GM20431 (cell line): ENCODE measurements at regions not wholly inside any gene's neighbourhood (a gene's known extent, or its start where the extent isn't known, plus 50 kb on each side); places are given as distances from the start of the nearest gene placed in this dataset.

Experiments
- in situ Hi-C: fragments of 300-500 bp; cut with MseI, MboI; formaldehyde crosslinking; loops from one replicate; pipeline ENCODE4 v1.15.0; 2020; ENCODE audit warnings: low sequenced_read_pairs; ENCODE audit not compliant: unreplicated experiment

DNA sequence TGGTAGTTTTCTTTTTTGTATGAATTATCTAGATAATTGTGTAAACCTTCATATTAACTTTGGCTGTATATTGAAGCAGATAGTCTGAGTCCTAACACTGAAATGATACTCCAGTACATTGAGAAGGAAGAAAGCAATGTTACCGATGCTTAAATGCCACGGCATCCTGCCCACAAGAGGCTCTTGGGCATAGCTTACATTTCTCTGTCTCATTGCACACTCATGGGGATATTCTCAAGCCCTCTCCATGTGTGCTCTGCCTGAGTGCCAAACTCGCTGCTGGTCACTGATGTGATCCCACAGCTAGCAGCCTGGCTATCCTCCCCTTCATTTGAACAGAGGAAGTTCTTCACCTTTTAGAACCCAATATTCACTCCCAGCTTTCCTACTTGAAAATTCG is 179.4 kb downstream of the TGFB2 start:
- in situ Hi-C loops = loop anchor here (25.0 kb wide), 1 partner anchor 162 kb away; no protein-coding TSS in a partner anchor

DNA sequence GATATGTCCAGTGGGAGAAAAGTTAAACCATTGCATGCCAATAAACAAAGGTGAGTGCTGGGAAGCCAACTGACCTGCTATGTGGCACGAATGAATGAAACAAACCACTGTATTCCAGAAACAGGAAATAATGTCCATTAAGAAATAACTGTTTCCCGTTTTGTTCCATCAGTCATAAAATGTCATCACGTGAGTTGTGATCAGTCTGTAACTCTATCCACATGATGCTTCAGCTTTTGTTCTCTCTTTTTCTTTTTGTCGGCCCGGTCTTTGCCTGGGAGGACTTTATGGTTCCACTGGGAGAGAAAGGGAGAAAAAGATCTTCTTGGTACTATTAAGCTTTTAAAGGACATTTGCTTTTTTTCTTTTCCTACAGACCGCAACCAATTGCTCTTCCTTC is 179.9 kb downstream of the TGFB2 start:
- in situ Hi-C loops = no loop called here

DNA sequence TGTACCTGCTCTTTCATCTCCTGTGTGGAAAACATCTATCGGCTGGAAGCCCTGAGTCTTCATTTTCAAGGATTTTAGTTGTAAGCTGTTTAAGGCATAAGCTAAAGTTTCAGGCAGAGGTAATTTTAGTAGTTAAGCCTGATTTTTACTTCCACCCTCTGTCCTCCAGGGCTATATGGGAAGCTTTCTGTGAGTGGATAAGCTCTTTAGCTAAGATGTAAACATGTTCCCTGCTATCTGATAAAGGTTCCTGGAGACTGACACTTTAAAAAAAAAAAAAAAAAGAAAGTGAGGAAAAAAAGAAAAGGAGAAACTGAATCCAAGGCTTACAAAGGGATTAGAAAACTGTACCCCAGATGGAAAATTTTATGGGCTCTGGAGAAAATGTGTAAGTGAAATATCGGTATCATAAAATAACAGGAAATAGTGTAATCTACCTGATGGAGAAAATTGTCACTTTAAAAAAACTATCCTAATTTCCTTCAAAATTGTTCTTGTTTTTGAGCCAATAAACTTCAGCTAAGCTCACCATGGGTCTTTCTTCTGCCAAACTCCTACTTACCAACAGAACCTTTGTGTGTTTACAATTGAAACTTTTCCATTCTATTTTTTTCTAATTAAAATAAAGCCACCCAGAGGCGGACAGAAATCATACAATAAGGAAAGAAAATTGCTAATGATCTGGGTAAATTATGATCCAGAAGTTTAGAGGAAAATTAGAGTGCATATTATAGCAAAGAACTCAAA is 180.5 kb downstream of the TGFB2 start:
- in situ Hi-C loops = no loop called here

DNA sequence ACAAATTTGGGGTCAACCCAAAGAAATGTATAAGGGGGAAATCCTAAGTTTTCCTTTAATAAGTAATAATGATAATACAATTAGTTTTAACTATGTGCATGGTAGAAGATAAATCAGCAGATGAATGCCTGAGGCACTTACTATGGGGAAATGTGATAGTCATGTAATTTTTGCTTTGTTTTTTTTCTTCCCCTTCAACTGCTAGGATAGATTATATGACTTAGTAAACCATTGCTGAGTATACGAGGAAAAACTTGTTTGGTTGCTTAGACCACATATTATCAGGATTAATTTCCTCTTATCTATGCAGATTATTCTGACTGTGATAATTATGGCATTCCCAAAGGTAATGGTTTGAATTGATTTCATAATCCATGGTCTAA is 181.1 kb downstream of the TGFB2 start:
- in situ Hi-C loops = no loop called here

DNA sequence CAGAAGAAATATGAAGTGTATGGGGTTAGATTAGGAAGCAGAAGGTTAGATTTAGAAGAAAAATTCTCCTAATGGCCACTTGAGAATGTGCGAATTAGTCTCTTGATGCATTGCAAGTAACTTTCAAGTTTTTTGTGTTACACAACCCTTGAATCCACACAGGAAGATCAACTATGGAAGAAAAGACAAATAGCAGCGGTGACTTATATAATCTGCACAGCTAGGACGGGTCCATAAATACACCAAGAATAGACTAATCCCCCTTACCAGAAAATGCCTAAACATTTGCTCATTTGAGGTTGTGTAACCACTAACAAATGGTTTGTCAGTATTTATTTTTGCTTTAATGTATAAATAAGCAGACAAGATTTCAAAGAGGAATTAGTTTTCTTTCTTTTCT is 182.6 kb downstream of the TGFB2 start:
- in situ Hi-C loops = no loop called here

DNA sequence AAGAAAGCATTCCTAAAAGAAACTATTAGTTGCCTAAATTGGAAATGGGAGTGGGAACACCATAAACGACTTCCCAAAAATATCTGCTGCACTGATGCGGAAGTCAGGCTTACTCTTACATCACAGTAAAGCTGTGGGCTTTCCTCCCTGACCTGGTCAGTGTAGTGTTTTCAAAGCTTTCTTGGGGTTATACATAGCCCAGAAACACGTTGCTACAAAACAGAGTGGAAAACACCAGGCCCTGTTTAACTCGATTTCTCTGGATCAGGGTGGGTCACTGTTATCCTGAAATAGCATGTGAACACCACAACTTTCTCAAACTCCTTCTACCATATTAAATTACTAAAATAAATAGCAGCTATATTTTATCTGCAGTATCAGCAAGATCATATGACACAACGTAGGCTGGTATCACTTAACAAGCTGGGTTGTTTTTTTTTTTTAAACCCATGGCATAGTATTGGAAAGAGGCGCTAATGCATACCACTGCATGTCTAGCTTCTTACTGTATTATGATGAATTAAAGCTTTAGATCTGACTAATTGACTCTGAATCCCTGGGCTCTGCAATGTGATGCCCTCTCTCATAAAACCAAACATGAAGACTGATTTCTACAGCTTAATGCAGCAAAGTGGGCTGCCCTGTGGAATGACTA is 184.6 kb downstream of the TGFB2 start:
- in situ Hi-C loops = no loop called here

DNA sequence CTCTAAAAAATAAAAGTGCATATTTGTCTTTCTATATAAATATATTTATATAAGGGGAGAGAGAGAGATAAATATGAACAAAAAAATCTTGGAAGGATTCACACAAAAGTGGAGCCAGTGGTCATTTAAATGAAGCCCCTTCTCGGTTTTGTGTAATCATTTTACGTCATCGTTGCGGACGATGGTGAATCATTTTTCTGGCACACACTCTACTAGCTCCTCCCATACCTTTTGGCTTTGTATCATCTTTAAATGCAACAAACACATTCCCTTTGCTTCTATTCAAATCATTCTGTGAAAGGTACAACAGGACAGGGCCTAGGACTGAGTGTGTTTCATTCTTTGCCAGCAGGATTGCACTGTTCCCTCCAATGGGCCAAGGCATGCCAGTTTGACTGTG is 186.8 kb downstream of the TGFB2 start:
- in situ Hi-C loops = no loop called here

DNA sequence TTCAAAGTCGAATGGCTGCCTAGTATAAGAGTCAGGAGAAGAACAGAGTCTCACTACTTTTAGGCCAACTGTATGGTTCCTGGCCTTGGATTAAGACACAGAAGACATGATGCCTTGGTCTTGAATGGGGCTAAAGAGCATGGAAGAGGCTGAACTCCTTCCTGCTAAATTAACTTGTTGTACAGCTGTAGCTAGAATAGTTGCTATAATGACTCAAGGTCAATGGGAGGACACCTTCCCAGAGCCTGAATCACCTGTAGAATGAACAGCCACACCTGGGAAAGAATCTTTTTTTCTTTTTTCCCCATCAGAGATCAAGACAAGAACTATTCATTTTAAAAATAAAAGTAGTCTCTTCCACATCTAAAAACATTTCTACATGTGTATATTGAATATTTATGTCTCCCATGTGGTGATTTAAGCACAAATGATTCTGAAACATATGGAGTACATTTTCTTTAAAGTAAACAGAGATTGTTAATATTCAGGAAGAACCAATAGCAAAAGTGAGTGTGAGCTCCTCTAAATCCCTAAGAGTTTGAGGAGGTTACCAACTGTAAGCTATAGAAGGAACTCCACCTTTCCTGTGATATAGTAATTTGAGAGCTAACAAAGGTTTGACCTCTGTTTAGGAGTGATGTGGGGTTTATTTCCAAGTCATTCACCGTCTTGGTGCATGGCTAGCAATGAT is 191.3 kb downstream of the TGFB2 start:
- in situ Hi-C loops = no loop called here

DNA sequence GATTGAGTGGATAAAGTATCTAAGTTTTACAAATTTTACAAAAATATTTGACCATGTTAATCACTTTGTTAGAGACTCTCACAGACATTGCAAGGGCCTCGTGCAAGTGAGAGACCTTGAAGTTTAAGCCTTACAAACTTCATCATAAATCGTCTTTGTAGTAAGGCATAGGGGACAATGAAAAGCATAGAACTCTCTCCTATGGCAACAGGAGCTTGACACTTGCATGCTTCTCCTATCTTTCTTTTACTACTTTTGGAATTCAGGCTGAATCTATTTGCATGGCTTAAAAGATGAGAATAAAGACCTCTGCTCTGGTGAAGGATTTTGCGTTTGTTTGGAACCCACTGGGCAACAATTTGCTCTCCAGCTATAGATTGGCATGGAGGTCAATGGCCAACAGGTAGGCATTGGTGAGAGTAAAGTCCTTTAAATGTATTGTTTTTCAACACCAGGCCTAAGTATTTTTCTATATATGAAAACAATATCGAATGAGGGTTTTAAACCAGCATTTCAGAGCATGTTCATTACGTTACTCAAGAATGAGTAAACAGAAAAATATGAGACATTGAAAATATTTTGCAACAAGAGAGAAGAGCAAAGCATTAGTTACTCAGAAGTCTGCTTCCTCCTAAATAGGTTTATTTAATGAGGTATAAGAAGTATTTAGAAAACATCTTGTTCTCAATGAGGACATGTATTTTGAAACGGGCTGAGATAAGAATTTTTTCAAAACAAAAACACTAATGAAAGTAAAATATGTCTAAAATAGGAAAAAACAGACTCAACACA is 192.2 kb downstream of the TGFB2 start:
- in situ Hi-C loops = no loop called here

DNA sequence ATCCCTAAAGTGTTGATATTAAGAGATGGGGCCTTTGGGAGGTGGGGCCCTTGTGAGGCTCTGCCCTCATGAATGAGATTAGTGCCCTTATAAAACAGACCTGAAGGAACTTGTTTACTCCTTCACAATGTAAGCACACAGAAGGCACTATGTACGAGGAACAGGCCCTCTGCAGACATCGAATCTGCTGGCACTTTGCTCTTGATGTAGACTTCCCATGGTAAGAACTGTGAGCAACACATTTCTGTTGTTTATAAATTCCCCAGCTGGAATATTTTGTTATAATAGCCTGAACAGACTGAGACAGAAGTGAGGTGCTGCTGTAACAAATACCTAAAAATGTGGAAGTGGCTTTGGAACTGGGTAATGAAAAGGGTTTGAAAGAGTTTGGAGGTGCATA is 193.2 kb downstream of the TGFB2 start:
- in situ Hi-C loops = no loop called here

DNA sequence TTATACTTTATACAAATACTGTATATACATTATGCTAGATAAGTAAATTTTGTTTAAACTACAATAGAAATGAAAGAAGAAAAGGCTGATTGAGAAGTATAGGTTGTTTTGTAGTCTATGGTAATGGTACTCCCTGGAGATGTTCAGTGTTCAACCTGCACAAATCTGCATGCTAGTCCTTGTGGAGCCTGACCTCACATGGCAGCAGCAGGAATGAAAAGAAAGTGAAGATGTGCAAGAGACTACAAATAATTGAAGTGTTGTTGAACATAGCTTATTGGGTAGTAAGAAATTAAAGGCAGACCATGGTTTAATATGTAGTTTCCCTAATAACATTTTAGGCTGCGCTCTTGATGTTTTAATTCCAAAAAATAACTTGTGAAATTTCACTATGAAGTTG is 201.2 kb downstream of the TGFB2 start:
- in situ Hi-C loops = no loop called here

DNA sequence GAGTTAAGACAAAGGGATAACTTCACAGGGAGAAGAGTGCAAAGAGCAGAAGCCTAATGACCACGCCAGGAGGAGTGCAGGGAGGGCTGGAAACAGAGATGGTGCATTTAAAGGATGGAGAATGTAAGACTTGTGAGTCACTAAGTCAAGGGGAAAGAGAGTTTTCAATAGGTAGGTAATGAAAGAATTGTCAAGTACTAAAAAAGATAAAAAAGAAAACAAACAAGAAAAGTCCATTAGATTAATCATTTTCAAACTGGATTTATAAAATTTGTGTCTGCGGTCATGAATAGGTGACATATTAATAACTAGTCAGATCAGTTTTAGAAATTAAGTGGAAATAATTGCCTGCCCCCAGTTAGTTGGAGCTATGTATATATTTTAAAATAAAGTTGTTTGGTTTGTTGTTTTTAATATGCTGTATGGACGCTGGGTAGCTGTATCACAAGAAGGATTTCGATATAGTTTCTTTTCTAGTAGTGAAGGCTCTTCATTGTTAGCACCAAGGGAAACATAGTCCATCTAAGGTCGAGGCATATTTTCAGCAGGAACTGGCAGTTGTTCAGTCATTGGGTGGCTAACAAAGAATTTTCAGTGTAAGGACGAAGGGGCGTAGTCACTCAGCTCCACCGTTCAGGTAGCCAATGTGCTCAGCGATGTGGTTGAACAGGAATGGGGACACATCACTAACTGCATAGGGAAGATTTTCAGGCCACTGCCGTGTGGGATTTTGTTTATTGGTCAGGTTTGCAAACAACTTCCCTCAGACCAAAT is 203.0 kb downstream of the TGFB2 start:
- in situ Hi-C loops = no loop called here

DNA sequence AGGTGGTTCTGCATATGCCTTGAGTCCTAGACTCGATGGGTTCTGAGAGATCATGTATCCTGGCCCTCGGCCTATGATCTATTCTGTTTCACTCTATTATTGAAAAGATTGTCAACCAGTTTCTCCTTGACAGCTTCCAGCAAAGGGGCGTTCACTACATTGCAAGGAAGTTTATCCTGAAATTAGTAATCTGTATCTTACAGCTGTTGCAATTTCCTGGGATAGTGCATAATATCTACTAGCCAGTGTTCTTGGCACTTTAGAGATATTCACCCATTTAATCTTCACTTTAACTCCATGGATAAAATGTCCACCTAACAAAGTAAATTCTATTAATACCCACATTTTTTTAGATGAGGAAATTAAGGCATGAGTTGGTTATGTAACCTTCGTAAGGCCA is 203.6 kb downstream of the TGFB2 start:
- in situ Hi-C loops = no loop called here

DNA sequence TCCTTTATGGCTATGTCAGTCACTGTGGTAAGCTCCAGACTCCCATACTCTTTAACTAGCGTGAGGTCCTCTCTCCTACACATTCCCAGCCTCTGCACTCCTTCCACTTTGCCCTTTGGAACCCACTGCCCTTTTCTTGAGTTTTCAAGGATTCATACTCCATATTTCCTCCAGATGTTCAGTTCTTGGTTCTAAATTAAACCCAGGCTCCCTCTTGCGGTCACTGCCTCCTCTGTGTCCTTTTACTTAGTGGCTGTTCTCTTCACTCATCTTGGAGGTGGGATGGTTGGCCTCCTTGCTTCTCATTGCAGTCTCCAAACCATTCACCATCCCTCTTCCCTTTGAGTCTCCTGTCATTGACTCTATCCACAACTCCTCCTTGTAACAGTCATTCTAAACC is 208.1 kb downstream of the TGFB2 start:
- in situ Hi-C loops = no loop called here

DNA sequence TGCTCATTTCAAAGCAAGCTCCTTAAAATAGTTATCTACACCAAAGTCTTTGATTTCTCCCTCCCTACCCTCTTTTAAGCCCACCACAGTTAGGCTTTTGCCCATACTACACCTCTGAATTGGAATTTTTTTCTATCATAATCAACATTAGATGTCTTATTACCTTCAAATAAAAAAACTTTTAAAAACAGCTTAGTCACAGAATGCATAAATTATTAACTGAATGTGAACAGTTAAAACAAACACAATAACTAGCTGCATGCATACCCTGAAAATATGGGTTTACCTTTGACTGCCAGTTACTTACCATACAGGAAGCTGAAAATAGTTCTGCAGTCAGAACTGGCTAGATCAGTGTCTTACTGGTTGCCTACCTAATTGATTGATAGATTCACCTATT is 210.9 kb downstream of the TGFB2 start:
- in situ Hi-C loops = no loop called here

DNA sequence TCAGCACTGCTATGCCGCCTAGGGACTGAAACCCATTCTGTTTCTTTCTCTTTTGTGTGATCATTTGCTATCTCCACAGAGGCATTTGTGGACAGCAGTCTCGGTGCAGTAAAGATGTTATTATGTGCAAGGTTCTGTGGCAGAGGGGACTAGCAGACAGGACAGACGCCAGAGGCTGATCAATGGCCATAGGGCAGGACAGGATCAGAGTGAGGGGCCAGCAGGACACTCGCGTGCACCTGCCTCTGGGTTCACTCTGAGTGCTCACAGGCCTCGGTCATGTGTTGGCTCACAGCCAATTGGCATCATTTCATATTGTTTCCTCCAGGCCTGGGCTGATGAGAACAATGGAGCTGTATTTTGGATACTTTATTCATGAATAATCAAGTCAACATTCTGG is 212.6 kb downstream of the TGFB2 start:
- in situ Hi-C loops = no loop called here

DNA sequence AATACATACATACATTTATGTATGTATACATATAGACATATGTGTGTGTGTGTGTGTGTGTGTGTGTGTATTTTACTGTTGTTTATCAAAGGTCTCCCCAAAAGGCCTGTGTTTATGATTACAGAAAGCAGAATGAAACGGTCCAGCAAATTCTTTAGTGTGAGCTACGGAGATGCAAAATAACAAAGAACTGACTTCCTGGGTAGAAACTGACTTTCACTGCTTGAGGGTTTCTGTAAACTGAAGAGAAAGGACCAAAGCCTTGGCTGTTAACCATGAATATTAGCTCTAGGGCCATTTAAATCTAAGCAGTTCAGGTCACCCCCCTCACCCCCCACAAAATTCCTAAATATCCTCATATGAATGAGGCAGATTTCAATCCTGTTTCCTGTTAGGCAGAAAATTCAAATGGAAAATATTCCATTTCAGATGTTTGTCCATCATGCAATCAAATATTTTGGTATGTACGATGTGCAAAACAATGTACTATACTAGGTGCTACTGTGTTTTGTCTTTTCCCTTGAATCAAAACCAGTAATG is 213.2 kb downstream of the TGFB2 start:
- in situ Hi-C loops = no loop called here

DNA sequence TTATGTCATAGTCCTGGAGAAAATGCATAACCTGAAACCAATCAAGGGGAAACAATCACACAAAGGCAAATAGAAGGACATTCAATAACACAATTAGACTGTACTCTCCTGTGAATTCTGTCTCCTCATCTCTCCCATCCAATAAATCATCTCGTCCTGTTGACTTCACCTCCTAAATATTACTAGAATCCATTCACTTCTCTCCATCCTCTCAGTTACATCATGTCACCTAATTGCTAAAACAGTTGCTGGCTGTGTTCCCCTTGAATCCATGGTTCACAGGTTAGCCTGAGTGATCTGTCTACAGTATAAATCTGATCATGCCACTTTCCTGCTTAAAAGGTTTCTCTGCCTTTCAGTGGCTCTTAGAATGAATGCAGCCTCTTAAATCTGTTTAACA is 220.2 kb downstream of the TGFB2 start:
- in situ Hi-C loops = no loop called here

DNA sequence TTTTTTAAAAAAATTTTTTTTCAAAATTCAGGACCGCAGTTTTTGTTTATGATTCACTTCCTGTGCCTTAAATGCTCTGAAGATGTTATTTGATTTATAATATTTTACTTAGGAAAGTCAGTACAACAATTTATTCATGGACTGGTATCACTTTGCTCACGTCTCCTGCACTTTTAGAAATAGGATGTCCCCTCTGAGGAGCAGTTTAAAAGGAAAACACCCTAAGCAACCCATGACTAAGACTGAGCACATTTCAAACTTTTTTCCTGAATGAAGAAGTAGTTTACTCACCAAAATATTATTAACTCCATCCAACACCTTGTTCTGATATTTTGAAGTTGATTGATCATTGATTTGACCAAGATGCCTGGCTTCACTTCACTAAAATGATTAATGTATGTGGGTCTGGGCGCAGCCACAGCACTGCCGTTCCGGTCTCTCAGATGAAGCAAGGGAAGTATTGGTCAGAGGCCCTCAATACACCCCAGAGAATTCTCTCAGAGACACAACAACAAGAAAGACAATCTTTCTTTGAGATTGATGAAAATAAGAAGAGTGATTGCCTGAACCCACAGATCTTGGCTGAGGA is 223.9 kb downstream of the TGFB2 start:
- in situ Hi-C loops = no loop called here
